ENCODE measurements at regions not wholly inside any gene's neighbourhood (a gene's known extent, or its start where the extent isn't known, plus 50 kb on each side); places are given as distances from the start of the nearest gene placed in this dataset.

DNA sequence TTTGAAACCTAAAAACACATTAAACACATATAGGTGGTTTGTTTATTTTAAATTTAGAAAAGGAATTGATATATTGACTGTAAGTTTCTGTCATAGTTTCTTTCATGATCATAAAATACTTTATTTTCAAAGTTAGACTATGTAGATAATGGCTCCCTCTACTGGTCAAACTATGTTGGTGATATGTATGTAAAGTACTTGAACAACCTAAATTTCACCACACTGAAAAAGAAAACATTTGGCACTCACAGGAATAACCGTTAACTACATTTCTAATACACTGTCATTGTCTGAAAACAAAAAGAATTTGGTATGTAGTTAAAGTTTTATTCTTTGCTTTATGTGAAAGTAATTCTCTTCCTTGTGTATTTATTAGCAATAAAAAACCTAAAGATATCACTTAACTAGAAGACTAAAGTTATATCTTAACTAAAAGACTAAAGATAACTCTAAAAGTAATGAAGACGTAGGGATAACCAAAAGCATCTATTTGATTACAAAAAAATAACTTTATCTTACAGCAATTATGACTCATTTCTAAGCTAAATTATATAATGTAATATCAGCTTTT is 427.5 kb downstream of the VGLL3 start:
- no peak overlapping the region for H2AFZ ChIP-seq
- no peaks in the 10 kb centered on the region for H3K27me3 ChIP-seq
- 33% methylated on average over 2 of the region's 2 CpGs for WGBS (ENCODE audit: low lambda C conversion rate, missing lambda C conversion rate)
- DNase-seq (ENCODE audit: low spot score), result peak; percentile 84
- H3K4me2 ChIP-seq, result no peak overlapping the region
- no peaks in the 10 kb centered on the region for H3K9me2 ChIP-seq (replicated peaks; ENCODE audit: insufficient read depth)
- no peak overlapping the region for H3K4me3 ChIP-seq
- peaks cover 18% of the 10 kb centered on the region for H3K4me1 ChIP-seq (ENCODE audit: insufficient read depth)
- no peaks in the 10 kb centered on the region for H4K20me1 ChIP-seq (ENCODE audit: insufficient read depth, poor library complexity, severe bottlenecking)
- H3K9me3 ChIP-seq (ENCODE audit: low read depth), result no peaks in the 10 kb centered on the region
- H3K36me3 ChIP-seq (replicated peaks; ENCODE audit: insufficient read depth, low read depth), result no peaks in the 10 kb centered on the region
- no peaks in the 10 kb centered on the region for H3K79me2 ChIP-seq
- H3K27ac ChIP-seq, result no peak overlapping the region
- TF ChIP-seq EZH2phosphoT487 (IDR thresholded peaks at IDR 0.05; ENCODE audit: low read depth, severe bottlenecking, unreplicated experiment) (no peak), EZH2 (IDR thresholded peaks at IDR 0.05; ENCODE audit: borderline replicate concordance) (no peak)
- TF ChIP-seq, protein P1, sequence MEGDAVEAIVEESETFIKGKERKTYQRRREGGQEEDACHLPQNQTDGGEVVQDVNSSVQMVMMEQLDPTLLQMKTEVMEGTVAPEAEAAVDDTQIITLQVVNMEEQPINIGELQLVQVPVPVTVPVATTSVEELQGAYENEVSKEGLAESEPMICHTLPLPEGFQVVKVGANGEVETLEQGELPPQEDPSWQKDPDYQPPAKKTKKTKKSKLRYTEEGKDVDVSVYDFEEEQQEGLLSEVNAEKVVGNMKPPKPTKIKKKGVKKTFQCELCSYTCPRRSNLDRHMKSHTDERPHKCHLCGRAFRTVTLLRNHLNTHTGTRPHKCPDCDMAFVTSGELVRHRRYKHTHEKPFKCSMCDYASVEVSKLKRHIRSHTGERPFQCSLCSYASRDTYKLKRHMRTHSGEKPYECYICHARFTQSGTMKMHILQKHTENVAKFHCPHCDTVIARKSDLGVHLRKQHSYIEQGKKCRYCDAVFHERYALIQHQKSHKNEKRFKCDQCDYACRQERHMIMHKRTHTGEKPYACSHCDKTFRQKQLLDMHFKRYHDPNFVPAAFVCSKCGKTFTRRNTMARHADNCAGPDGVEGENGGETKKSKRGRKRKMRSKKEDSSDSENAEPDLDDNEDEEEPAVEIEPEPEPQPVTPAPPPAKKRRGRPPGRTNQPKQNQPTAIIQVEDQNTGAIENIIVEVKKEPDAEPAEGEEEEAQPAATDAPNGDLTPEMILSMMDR (IDR thresholded peaks at IDR 0.05; ENCODE audit: poor library complexity), result peak; percentile 81

GRCh38 chr3:86562090-86562489 is 428.9 kb downstream of the VGLL3 start:
- no peaks in the 10 kb centered on the region for H3K36me3 ChIP-seq (replicated peaks; ENCODE audit: insufficient read depth, low read depth)
- no peaks in the 10 kb centered on the region for H3K9me2 ChIP-seq (replicated peaks; ENCODE audit: insufficient read depth)
- 44% methylated on average over 1 of the region's 1 CpG for WGBS (ENCODE audit: low lambda C conversion rate, missing lambda C conversion rate)
- H4K20me1 ChIP-seq (ENCODE audit: insufficient read depth, poor library complexity, severe bottlenecking), result no peaks in the 10 kb centered on the region
- no peaks in the 10 kb centered on the region for H3K79me2 ChIP-seq
- TF ChIP-seq, protein P1 (IDR thresholded peaks at IDR 0.05; ENCODE audit: poor library complexity), result no peak
- TF ChIP-seq EZH2 (IDR thresholded peaks at IDR 0.05; ENCODE audit: borderline replicate concordance) (no peak), EZH2phosphoT487 (IDR thresholded peaks at IDR 0.05; ENCODE audit: low read depth, severe bottlenecking, unreplicated experiment) (no peak)
- peak overlapping the region; percentile 39 for H2AFZ ChIP-seq
- peak overlapping the region; percentile 8 for H3K27ac ChIP-seq
- H3K27me3 ChIP-seq, result no peaks in the 10 kb centered on the region
- peaks cover 18% of the 10 kb centered on the region for H3K4me1 ChIP-seq (ENCODE audit: insufficient read depth)
- peak overlapping the region; percentile 23 for H3K4me2 ChIP-seq
- H3K9me3 ChIP-seq (ENCODE audit: low read depth), result no peaks in the 10 kb centered on the region
- no peak for DNase-seq (ENCODE audit: low spot score)
- no peak overlapping the region for H3K4me3 ChIP-seq

- Histone ChIP-seq H3K9me3 (ENCODE audit: low read depth) (no peaks in the 10 kb centered on the region), H3K27me3 (no peaks in the 10 kb centered on the region), H3K4me1 (ENCODE audit: insufficient read depth) (peaks cover 18% of the 10 kb centered on the region), H3K27ac (no peak overlapping the region), H3K36me3 (replicated peaks; ENCODE audit: insufficient read depth, low read depth) (no peaks in the 10 kb centered on the region), H3K79me2 (no peaks in the 10 kb centered on the region), H2AFZ (no peak overlapping the region), H4K20me1 (ENCODE audit: insufficient read depth, poor library complexity, severe bottlenecking) (no peaks in the 10 kb centered on the region), H3K4me3 (no peak overlapping the region), H3K4me2 (peak overlapping the region; percentile 25), H3K9me2 (replicated peaks; ENCODE audit: insufficient read depth) (no peaks in the 10 kb centered on the region)
- WGBS (ENCODE audit: low lambda C conversion rate, missing lambda C conversion rate), result 49% methylated on average over 5 of the region's 5 CpGs
- no peak for TF ChIP-seq EZH2 (IDR thresholded peaks at IDR 0.05; ENCODE audit: borderline replicate concordance)
- no peak for TF ChIP-seq EZH2phosphoT487 (IDR thresholded peaks at IDR 0.05; ENCODE audit: low read depth, severe bottlenecking, unreplicated experiment)
- TF ChIP-seq, protein P1 (IDR thresholded peaks at IDR 0.05; ENCODE audit: poor library complexity), result no peak
- peak; percentile 15 for DNase-seq (ENCODE audit: low spot score)
These were observed 429.7 kb downstream of the VGLL3 start for GRCh38 chr3:86561215-86561614.
